ENCODE measurements at regions not wholly inside any gene's neighbourhood (a gene's known extent, or its start where the extent isn't known, plus 50 kb on each side); places are given as distances from the start of the nearest gene placed in this dataset.
"Not testable (repeated sequence)": the region's sequence is repeated elsewhere in the genome, so short reads cannot be mapped to it uniquely, and the experiment has no call there.

DNA sequence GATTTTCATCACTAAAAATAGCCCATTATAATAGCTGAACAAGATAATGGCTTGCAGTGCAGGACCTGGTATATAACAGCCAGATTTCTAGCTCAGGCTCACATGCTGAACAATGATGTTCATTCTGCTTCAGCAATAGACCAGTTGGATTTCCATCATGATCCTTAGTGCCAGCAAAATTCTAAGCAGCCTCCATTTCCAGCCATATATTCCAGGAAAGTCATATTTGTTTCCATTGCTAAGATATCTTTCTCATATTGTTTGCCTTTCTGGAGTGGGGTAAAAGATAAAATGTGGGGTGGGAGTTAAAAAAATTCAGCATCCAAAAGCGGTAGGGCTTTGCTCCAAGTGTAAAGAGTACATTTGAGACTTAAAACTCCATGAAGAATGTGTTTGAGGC, 2344.1 kb downstream of the PCDH7 start:
- no peak for DNase-seq

DNA sequence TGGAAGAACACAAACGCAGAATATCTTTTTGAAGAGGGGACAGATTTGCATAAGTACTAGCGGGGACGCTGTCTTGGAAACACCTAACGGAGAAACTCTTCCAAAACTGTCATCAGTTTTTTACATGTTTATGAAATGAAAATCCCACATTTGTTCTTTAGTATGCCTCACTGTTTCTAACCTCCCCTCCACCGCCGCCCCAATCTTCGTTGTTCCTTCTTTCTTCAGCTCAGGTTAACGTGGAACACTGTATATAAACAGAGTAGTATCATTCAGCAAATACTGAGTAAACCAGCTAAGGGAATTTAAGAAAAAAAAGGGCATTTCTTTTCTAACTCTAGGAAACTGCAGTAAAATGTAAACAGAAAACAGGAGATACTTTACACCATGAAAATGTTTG, 2345.6 kb downstream of the PCDH7 start:
- no peak for DNase-seq

DNA sequence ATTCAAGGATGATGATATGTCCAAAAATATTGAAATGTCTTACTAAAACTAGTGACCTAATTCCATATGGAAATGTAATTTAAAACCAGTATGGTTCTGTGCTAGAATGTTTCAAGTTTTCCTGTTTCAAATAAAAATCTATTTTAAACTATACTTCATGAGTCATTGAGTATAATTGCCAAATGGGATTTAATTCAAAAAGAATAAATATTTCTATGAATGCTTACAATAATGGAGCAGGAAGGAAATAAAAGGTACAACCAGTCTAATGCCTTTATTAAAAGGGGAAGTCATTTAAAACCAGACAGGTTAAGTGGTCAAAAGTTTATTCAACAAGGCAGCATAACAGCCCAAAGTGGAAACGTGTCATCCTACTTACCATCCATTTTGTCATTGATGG, 2347.1 kb downstream of the PCDH7 start:
- DNase-seq, result no peak

DNA sequence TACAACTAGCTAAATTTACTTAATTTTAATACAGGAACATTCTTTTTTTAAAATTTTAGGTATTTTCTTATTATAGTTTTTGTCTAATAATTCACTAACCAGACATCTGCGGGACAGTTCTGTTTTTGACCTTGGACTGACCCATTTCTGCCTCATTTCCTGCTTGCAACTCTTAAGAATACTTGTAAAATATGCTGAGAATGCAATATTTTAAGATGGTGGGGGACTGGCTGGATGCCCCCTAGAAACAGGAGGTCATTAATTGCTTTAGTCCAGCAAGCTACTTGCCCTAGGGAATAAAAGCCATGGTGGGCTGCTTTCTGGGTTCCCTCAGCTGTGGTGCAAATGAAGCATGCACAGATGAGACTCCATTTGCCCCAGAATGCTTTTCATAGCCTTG, 2348.4 kb downstream of the PCDH7 start:
- DNase-seq, result no peak

DNA sequence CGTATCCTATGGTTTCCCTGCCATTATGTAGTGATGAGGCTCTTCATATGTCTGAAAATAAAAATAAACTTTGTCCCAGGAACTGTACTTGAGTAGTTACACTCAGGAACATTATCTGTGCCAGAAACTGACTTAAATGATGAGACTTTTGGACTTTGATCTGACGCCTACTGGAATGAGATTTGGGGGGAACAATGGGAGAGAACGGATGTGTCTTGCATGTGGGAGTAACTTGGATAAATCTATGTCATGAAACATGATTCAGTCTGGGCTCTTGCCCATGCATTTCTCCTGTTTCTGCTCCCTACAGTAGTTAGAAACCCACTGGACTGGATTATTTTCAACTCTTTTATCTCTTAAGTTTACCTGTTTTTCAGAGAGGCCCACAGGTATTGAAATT, 2351.4 kb downstream of the PCDH7 start:
- DNase-seq, result no peak

DNA sequence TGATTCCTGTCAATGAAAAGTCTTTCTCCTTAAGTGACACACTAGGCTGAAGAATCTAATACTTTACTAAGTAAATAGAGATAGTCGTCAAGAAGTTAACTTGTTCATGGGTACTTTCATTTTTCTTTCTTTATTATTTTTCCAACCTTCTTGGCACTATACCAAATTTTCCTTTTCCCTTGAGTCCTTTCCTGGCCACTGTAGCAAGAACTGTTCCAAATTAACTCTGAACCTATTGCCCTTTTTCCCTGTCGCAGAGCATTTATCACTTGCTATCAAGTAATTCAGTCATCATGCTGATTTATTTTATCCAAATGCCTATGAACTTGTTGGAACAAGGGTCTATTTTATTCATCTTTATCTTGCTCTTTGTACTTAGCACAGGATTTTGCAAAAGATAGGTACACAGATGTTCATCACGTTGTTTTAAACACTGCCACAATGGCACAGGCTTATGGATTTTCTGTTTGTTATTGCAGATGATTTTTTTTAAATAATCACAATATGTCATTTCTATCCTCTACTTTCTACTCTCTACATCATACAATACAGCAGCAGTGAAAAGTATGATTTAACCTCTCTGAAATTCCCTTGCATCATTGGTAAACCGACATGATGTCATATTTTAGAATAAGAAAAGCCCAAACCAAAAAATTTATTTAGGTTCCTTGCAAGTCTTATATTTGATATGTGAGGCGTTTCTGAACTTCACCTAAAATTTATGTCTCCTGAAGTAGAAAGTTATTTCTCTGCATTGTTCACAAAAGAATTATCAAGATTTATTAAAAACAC, 2352.3 kb downstream of the PCDH7 start:
- no peak for DNase-seq

DNA sequence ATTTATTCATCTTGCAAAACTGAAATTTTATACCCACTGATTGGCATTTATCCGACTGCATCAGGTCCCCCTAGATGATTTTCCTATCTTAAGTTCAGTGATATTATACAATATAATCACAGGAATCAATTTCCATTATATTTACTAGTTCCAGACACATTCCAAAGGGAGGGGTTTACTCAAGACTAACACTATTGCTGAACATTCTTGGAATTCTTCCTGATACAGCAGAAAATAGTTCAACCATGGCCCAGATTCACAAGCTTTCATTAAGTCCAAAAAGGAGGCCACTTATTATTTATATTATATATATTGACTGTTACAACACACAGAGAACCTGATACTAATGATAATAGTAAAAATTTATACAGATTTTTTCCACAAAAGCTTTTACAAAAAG, 2353.6 kb downstream of the PCDH7 start:
- DNase-seq, result no peak

DNA sequence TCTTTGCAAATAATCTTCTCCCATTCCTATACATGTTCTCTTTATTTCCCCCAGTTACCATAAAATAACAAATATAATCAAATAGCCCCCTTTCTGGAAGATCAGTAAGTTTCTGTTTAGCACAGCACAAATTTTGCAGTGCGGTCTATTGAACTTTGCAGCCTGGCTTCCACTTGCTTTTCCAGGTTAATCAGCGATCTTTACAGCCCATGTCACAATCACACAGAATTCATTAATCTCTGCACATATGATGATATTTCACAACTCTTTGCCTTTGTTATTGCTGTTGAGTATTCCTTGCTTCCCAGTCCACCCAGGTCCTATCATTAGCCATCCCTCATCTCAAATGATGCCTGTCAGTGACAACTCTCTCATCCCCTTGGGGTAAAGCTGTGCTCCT, 2358.0 kb downstream of the PCDH7 start:
- no peak for DNase-seq

DNA sequence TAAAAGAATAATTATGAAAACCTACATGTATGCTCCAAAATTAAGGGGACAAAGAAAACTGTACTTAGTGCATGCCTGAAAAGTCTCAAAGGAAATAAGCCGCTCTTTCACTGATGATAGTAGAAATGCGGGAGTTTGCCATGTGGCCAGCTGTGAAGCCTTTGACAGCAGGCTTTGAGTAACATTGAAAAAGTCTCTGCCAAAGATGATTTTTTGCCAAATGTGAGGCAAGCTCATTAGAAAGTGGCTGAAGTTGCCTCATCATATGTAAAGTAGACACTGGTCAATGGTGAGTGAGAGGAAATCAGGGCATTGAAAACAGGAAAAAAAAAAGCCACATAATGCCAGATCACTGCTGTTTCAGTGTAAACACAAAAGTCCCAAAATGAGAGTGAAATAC, 2360.1 kb downstream of the PCDH7 start:
- DNase-seq, result no peak

DNA sequence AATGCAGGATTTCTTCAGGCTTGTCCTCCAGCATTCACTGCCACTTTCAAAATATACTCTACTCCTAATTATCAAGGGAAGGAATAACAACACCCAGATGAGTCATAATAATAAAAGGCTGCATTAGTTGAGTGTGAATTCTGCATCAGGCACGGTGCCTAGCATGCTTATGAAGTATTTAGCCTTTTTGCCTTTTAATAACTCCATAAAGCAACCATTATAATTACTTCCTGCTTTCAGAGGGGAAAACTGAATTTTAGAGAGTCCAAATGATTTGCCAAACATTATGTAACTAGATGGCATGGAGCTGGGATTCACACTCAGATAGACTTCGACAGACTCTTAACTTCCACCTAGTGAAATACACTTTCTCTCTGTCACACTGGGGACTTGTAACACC, 2365.5 kb downstream of the PCDH7 start:
- no peak for DNase-seq

DNA sequence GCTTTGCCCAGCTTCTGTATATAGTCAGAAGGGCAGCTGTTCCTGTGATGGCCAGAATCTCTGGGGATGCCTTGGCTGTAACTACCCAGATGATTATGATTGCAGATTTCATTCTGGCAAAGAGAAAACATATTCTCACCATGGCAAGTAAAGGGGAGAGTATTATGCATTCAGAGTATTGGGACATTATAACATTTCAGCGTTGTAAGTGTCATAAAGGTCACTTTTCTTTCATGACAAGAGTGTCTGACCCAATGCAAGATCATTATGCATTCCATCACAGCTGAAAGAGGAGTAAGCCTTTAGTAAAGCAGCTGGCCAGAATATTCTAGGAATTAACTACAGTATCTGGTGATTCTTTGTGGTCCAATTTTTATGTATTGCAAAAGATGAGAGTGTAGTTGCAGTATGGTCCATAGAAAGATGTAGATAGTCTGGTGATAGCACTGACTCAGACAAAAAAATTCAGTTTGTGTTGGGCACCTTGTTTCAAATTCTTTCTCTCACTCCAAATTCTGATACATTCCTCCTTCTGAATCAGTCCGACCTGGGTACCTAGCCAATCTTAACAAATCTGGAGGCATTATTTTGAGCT, 2366.3 kb downstream of the PCDH7 start:
- no peak for DNase-seq

DNA sequence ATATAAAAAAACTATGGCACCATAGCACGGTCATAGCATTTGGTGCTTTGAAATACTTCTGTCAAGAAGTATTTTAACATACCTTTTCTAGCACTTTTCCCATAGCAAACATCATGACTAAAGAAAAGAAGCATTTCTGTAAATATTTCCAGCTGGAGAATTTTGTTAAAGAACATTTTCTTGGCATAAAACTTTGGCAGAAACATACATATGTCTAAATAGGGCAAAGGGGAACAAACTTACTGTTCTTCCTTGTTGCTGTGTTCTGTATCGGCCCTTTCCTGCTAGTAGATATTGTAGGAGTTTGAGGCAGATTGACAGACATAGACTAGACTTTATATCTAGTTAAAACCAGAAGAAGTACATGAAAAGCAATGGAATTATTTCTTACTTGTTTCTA, 2368.5 kb downstream of the PCDH7 start:
- no peak for DNase-seq

DNA sequence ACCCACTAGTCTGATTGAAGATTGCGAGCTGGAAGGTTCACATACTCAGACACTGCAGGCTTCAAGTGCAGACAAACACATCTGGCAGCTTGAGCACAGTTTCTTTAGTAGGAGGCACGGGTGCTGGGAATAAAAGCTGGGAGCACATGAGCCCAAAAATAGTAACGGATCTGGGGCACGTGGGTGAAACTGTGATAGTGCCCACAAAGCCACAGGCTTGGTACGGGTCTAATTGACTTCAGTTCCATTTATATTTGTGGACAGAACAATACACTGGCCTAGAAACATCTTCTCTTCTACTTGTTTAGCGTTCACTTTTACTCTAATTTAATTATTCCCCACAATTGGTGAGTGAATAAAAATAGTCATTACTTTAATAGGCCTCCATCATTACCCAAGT, 2370.7 kb downstream of the PCDH7 start:
- DNase-seq, result no peak

DNA sequence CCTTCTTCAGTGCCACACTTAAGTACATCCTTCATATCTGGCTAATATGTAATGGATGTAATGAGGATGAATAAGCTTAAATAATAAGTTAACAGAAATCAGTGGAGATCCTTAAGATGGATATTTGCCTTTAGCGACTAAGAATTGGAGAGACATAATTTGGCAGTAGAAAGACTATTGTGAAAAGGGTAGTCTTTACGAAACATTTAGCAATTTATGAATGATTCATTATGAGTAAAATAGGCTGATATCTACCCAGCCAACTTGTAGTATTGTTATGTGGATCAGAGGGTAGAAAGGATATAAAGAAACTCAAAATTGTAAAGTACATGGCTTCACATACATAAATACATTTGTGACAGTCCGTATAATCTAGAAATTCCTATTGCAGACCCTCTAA, 2371.8 kb downstream of the PCDH7 start:
- DNase-seq, result no peak

DNA sequence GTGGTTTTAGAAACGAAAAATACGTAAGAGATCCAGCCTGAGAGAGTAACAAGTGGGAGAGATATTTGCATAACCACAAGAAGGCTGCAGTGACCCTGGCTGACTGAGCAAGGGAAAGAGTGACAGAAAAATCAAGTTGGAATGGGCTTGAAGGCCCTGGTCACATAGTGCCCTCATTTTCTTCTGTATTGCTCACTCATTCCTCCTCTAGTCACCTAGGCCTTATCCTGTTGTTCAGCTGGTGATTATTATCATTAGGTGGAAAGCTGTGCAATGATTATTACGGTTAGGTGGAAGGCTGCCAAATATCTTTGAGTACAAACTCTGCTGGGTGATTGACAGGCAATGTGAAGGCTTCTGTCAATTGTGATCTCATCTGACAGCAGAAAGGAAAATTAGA, 2384.1 kb downstream of the PCDH7 start:
- DNase-seq, result no peak

DNA sequence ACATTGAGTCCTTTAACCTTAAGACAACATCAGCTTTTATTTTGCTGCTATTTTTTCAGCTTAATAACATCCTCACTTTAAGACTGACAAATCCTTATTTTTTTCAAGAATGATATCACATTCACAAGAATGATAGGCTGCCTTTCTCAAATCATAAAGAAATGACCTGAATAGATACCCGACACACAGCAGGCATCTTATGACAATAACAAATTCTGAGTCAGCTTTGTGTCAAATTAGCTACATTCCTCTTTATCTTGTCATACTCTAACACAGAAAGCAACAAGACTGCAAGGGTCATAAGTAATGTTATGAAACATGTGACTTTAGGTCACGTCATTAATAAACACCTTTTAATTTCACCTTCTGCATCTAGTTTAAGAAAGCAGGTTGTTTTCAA, 2387.6 kb downstream of the PCDH7 start:
- DNase-seq, result no peak

DNA sequence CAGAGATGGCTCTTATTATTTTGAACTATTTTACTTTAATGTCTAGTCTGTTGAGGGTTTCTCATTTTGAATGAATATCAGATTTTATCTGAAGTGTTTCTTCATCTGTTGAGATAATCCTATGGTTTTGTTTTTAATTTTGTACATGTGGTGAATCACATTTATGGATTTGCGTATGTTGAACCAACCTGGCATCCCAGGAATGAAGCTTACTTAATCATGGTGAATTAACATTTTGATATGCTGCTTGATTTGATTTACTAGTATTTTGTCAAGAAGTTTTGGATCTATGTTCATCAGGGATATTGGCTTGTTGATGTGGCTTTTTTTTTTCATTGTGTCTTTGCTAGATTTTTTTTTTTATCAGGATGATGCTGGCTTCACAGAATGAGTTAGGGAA, 2390.9 kb downstream of the PCDH7 start:
- no peak for DNase-seq

DNA sequence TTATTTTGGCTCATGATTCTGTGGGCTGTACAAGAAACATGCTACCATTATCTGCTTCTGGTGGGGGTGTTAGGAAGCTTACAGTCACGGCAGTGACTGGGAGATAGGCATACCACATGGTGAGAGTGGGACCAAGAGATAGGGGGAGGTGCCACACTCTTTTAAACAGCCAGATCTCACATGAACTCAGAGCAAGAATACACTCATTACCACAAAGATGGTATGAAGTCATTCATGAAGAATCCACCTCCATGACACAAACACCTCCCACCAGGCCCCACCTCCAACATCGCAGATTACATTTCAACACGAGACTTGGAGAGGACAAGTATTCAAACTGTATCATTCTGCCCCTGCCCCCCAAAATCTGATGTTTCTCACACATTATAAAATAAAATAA, 2396.7 kb downstream of the PCDH7 start:
- DNase-seq, result no peak

DNA sequence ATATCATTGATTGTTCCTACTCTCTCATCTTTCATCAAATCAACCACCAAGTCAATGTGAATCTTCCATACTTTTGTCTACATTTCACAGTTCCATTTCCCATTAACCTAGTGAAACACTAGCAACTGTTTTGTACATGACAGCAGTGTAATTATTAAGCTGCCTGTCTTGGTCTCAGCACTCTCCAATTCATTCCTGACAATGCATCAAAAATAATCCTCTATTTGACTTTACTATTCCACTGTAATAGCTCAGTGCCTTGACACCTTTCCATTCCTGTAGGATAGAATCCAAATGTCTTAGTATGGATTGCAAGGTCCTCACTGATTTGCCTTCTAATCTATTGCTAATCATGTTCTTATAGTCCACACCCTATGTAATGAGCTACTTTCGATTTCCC, 2405.8 kb downstream of the PCDH7 start:
- no peak for DNase-seq

DNA sequence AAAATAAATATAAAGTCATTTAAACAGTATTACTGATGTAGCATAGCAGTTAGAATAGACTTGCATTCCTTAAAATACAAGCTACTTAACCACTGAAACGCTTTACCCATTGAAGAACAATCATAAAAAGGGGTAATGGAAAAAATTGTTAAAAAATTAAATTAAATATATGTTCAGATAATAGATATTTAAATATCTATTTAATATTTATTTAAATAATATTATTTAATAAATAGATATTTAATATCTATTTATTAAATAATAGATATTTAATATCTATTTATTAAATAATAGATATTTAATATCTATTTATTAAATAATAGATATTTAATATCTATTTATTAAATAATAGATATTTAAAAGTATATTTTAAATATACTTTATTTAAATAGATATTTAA, 2410.5 kb downstream of the PCDH7 start:
- DNase-seq, result not testable (repeated sequence)

DNA sequence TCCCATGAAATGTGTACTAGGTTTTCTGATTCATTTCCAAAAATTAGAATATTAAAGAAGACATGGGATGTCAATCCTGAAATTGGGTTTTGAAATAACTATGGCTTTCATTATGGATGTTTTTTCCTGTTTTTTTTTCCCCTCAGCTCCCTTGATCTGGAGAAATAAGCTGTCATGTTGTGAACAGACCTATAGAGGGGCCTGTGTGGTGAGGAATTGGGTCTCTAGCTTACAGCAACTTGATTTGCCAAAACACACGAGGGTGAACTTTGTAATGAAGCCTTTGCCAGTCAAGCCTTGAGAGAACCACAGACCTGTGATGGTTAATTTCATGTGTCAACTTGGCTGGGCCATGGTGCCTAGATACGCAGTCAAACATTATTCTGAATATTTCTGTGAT, 2413.6 kb downstream of the PCDH7 start:
- DNase-seq, result no peak

DNA sequence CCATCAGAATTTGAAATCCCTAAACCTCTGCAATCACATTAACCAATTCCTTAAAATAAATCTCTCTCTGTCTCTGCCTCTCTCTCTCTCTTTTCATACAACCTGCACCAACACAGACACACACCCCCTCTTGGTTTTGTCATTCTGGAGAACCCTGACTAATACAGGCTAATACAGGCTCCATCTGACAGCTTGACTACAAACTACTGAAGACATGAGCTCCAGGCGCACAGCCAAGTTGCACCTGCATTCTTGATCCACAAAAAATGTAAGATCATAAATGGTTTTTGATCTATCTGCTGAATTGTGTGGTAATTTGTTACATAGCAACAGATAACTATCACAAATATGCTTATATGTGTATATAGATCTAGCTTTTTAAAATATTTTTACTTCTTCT, 2414.2 kb downstream of the PCDH7 start:
- DNase-seq, result no peak

DNA sequence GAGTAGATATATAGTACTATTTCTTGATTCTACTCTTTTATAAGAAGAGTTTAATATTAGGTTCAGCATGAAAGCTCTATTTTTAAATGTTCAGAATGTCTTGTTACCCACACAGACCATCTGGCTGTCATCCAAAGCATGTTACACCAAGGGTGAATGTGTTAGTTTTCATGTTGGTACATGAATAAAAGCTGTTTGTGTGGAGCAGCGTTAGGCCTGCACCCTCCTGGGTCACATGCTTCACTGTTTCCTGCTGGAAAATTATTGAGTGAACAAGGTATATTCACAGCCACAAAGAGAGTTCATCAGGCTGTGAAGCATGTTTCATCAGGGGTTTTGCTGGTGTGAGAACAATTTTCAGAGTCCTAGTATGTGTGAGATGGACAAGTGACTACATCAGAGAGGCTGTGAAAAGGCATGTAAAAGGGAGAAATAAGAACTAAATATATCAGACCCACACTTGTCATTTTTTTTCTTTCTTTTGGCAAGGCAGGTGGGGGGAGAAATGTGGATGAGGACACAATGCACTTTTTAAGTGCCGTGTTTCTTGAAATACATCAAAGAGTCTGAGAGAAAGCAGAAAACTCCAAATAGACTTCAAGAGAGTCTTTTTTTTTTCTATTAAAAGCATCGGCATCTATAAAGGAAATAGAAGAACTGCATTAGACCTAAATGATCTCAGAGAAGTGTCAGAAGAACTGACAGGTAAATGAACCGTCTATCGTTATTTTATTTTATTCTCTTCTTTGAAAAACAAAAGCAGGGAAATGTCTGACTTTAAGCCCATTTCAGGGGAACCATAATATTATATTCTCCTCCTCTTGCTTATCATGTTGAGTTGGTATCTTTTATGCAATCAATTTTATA, 2429.7 kb downstream of the PCDH7 start:
- no peak for DNase-seq

DNA sequence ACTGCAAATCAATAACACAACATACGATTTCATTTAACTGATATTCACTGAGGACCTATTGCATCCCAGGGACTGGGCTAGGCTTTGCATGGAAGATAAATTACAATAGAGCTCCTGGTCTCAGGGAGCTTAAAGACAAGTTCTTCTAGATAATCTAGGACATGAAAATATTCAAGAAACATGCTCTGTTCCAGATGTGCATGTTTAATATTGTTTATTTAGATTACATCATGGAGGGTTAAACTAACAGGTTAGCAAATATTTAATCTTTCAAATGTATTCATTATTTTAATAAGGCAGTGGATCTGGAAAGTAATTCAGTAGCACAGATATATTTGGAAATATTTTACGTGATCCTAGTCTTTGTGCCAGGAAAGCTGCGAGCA, 2430.3 kb downstream of the PCDH7 start:
- DNase-seq, result no peak

Data from NCI-H2029 (cell line).